Left lobe of liver (tissue), 2 donors: ENCODE measurements at regions not wholly inside any gene's neighbourhood (a gene's known extent, or its start where the extent isn't known, plus 50 kb on each side); places are given as distances from the start of the nearest gene placed in this dataset.
"Not testable (repeated sequence)": the region's sequence is repeated elsewhere in the genome, so short reads cannot be mapped to it uniquely, and the experiment has no call there.

Experiments
- ATAC-seq: fragments of 200-7000 bp; cut with Tn5 transposase; one replicate; pipeline ENCODE4 v1.9.1; 2020; ENCODE audit warnings: mild to moderate bottlenecking, moderate library complexity
- DNase-seq: peaks from one replicate; pipeline ENCODE4 v3.0.0-alpha.2; 2020; ENCODE audit warnings: low spot score
- donor health status: DM: no; HTN: no; CAD: no; lungs with moderate emphysema.
- donor health status: DM: no; HTN: yes; CAD: no.

DNA sequence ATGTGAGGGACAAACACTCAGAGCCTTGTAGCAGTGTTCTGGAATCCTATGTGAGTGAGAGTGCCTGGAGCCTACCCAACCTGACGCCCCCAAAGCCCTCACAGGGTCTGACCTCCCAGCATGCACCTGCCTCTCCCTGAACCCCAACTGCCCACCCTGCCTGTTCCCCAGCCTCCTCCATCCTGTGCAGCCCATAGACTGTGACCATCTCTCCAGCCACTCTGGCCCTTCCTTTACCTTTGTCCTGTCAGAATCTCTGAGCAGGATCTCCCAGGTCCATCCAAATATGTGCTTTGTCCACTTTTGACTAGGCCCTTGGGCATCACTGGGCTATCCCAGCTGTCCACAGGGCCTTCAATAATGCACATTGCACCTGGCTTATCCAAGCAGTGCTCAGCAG, 1159.8 kb upstream of the TPTE start:
- not testable (repeated sequence) for ATAC-seq, DNase-seq

DNA sequence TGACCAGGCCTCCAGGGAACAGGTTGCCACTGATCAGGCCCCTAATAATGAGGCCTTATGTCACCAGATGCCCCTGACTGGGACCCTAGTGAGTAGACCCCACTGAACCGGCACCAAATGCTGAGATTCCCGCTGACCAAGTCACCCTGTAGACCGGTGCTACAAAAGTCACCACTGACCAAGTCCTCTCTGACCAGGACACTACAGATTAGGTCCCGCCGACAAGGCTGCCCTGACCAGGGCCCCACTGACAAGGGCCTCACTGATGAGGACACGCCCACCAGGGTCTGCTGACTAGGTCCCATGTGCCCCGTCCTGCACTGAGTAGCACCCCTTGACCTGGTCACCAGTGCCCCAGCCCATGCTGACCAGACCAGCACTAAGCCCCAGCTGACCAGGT, 1159.1 kb upstream of the TPTE start:
- peak; percentile 48 for DNase-seq
- not testable (repeated sequence) for ATAC-seq

GRCh38 chr21:9365815-9366214, 1155.6 kb upstream of the TPTE start:
- peak; percentile 45 for DNase-seq
- ATAC-seq: not testable (repeated sequence)

GRCh38 chr21:9366578-9366977, 1154.8 kb upstream of the TPTE start:
- not testable (repeated sequence) for ATAC-seq, DNase-seq
